NT2/D1 (cell line): ENCODE measurements at regions not wholly inside any gene's neighbourhood (a gene's known extent, or its start where the extent isn't known, plus 50 kb on each side); places are given as distances from the start of the nearest gene placed in this dataset.

ENCODE experiments used
- SUZ12 ChIP-seq: IDR thresholded peaks from 2 replicates; pipeline ENCODE4 v1.6.1; 2011; ENCODE audit not compliant: insufficient read length, insufficient read depth; ENCODE audit errors: extremely low read depth
- YY1 ChIP-seq: IDR thresholded peaks from 2 replicates; pipeline ENCODE4 v1.6.1; 2011; ENCODE audit not compliant: insufficient read length, insufficient read depth
- ZNF274 ChIP-seq: IDR thresholded peaks from 2 replicates; pipeline ENCODE4 v1.6.1; 2011; ENCODE audit warnings: mild to moderate bottlenecking, low read depth, low read length

GRCh38 chr1:218224101-218224500 lies 61.0 kb upstream of the RRP15 start:
- TF ChIP-seq YY1 (no peak), SUZ12 (no peak), ZNF274 (no peak)
